K562 (cell line): ENCODE measurements at regions not wholly inside any gene's neighbourhood (a gene's known extent, or its start where the extent isn't known, plus 50 kb on each side); places are given as distances from the start of the nearest gene placed in this dataset.

Experiments used
- ARID1B ChIP-seq: fragments of 450-650 bp; IDR thresholded peaks from 2 replicates; pipeline ENCODE4 v1.6.1; 2016; ENCODE audit warnings: antibody characterized with exemption, mild to moderate bottlenecking, inconsistent platforms
- TRIM25 ChIP-seq: fragments of 450-650 bp; IDR thresholded peaks from 2 replicates; pipeline ENCODE4 v1.7.0; 2016; ENCODE audit warnings: borderline replicate concordance
- ZMIZ1 ChIP-seq, 2 experiments: fragments of 150-350 bp in 1 of 2; IDR thresholded peaks; 2 replicates each; pipeline ENCODE4 v1.6.1; 2012 to 2016; ENCODE audit warnings: low read depth in 2 of 2, low read length in 2 of 2, mild to moderate bottlenecking in 1 of 2, moderate library complexity in 1 of 2
- ZNF395 ChIP-seq: fragments of 200-800 bp; sonication (Bioruptor generic); IDR thresholded peaks from 2 replicates; pipeline ENCODE4 v1.6.1; 2017; ENCODE audit warnings: missing genetic modification characterization, missing compliant biosample characterization

DNA sequence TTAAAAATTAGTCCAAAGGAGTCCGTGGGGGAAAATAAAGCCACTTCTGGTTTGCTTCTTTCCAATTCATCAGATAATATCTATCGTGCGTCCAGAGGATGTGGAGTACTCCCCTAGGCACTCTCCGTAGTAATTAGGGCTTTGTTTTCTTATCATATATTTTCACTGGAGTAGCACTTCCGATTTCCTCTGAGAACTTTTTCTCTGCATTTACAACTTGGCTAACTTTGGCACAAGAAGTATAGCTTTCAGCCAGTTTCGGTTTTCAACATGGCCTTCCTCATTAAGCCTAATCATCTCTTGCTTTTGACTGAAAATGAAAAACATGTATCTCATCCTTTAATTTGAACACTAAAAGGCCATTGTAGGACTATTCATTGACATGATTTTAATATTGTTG is 80.5 kb downstream of the CASP3 start (continued):
- TF ChIP-seq ZMIZ1 (IDR thresholded peaks at IDR 0.05; ENCODE audit: low read depth in 2 of 2, low read length in 2 of 2) (no peak), ZNF395 (no peak), ARID1B (no peak), TRIM25 (no peak)
